ENCODE measurements at regions not wholly inside any gene's neighbourhood (a gene's known extent, or its start where the extent isn't known, plus 50 kb on each side); places are given as distances from the start of the nearest gene placed in this dataset.

- Histone ChIP-seq H2AFZ (ENCODE audit: low read depth, low read length, poor library complexity, severe bottlenecking) (no peak overlapping the region), H3K79me2 (ENCODE audit: insufficient read depth, low read length) (no peaks in the 10 kb centered on the region), H3K9me3 (ENCODE audit: control insufficient read depth in 1 of 2, insufficient read depth in 1 of 2, low read depth in 1 of 2, low read length in 2 of 2) (no peaks in the 10 kb centered on the region), H3K4me3 (replicated peaks in 1 of 2; ENCODE audit: low read depth in 1 of 2, low read length in 2 of 2) (no peak overlapping the region), H3K36me3 (ENCODE audit: control insufficient read depth in 1 of 2, insufficient read depth in 2 of 2, low read length in 2 of 2) (no peaks in the 10 kb centered on the region), H3K4me2 (ENCODE audit: low read length) (no peak overlapping the region), H3K27ac (ENCODE audit: low read depth, low read length) (no peak overlapping the region), H3K4me1 (ENCODE audit: control insufficient read depth in 1 of 2, insufficient read depth in 2 of 2, low read length in 2 of 2) (no peaks in the 10 kb centered on the region), H3K27me3 (ENCODE audit: insufficient read depth, low read length) (no peaks in the 10 kb centered on the region), H3K9ac (ENCODE audit: low read length) (no peak overlapping the region), H4K20me1 (ENCODE audit: insufficient read depth) (no peaks in the 10 kb centered on the region), H3K9me2 (ENCODE audit: insufficient read depth) (no peaks in the 10 kb centered on the region)
- TF ChIP-seq ZFX (IDR thresholded peaks at IDR 0.05) (no peak), EZH2 (IDR thresholded peaks at IDR 0.05) (no peak), CTCF (IDR thresholded peaks at IDR 0.05 in 2 of 3, conservative IDR thresholded peaks at IDR 0.05 in 1 of 3; ENCODE audit: borderline replicate concordance in 1 of 3, insufficient read depth in 1 of 3, low read depth in 2 of 3, low read length in 2 of 3) (no peak), FOSL1 (IDR thresholded peaks at IDR 0.05; ENCODE audit: low read depth) (no peak), POLR2A (IDR thresholded peaks at IDR 0.05; ENCODE audit: borderline replicate concordance, extremely low read depth, insufficient read depth, insufficient read length) (no peak), ZBTB33 (IDR thresholded peaks at IDR 0.05; ENCODE audit: extremely low read depth, insufficient replicate concordance, low read length) (no peak), SP1 (IDR thresholded peaks at IDR 0.05; ENCODE audit: low read depth) (no peak), ATF3 (IDR thresholded peaks at IDR 0.05) (no peak), JUND (IDR thresholded peaks at IDR 0.05) (no peak), CEBPB (IDR thresholded peaks at IDR 0.05; ENCODE audit: low read depth) (no peak)
- ChIA-PET POLR2A (no interaction called here), RAD21 (ENCODE audit: low non-redundant PET in 1 of 2, low total read pairs in 2 of 2, uncharacterized antibody in 2 of 2, unreplicated experiment in 2 of 2) (no interaction called here), CTCF (no interaction called here)
- ATAC-seq (no peak), DNase-seq (ENCODE audit: low read depth, low spot score) (no peak)
- intact Hi-C loops (cut with micrococcal nuclease): no loop called here
- no TSS peak for BruUV-seq (replicated peaks)
These were observed 1312.6 kb downstream of the PCDH18 start for GRCh38 chr4:136219592-136220125.

Data from HCT116 (cell line).